Cardiac fibroblast (primary cell): ENCODE measurements at regions not wholly inside any gene's neighbourhood (a gene's known extent, or its start where the extent isn't known, plus 50 kb on each side); places are given as distances from the start of the nearest gene placed in this dataset.
A peak's percentile ranks its signal among the peaks of the same experiment; 100 is the strongest.
"Not testable (repeated sequence)": the region's sequence is repeated elsewhere in the genome, so short reads cannot be mapped to it uniquely, and the experiment has no call there.

ENCODE experiments used
- DNase-seq, 2 donors: peaks; one replicate each; pipeline versions ENCODE4 v3.0.0 to v3.0.0-alpha.2; 2010; ENCODE audit warnings: low read depth in 2 of 2
- H3K4me3 ChIP-seq, 2 donors: replicated peaks in 1 of 2; 1 replicate in 1 of 2; 2 replicates in 1 of 2; pipeline ENCODE4 v1.5.1; 2011; ENCODE audit warnings: low read depth in 2 of 2, low read length in 2 of 2, mild to moderate bottlenecking in 2 of 2, moderate library complexity in 1 of 2
- TF ChIP-seq, protein P1 (sequence below): IDR thresholded peaks from one replicate; pipeline ENCODE4 v1.5.1; 2011; ENCODE audit warnings: low read depth, mild to moderate bottlenecking, low read length, inconsistent platforms

- peak; percentile 79 to 96 for DNase-seq
- TF ChIP-seq, protein P1, sequence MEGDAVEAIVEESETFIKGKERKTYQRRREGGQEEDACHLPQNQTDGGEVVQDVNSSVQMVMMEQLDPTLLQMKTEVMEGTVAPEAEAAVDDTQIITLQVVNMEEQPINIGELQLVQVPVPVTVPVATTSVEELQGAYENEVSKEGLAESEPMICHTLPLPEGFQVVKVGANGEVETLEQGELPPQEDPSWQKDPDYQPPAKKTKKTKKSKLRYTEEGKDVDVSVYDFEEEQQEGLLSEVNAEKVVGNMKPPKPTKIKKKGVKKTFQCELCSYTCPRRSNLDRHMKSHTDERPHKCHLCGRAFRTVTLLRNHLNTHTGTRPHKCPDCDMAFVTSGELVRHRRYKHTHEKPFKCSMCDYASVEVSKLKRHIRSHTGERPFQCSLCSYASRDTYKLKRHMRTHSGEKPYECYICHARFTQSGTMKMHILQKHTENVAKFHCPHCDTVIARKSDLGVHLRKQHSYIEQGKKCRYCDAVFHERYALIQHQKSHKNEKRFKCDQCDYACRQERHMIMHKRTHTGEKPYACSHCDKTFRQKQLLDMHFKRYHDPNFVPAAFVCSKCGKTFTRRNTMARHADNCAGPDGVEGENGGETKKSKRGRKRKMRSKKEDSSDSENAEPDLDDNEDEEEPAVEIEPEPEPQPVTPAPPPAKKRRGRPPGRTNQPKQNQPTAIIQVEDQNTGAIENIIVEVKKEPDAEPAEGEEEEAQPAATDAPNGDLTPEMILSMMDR, result no peak
- no peak overlapping the region for H3K4me3 ChIP-seq
Measured at GRCh38 chr6:84897988-84898594, 133.7 kb upstream of the TBX18 start.

DNA sequence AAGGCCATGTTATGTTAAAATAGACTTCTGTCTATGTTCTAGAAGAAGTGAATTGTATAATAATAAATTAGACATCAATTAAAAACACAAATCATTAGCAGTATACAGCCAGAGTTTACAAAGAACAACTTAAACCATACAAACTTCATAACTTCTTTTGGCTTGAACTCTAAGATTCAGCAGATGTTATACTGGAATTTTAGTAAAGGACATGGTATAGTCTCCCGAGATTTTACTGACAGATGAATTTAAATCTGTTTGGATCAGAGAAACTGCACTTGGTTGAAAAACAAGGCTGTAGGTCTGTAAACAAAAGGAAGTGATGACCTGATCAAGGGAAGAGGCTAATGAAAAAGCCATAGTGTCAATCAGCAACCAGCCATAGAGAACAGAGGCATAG lies 132.6 kb upstream of the TBX18 start:
- TF ChIP-seq, protein P1, result no peak
- DNase-seq, result no peak
- H3K4me3 ChIP-seq, result no peak overlapping the region

GRCh38 chr6:84892671-84893070 lies 128.3 kb upstream of the TBX18 start:
- DNase-seq, result peak; percentile 21 to 88
- H3K4me3 ChIP-seq, result no peak overlapping the region
- TF ChIP-seq, protein P1, result no peak

DNA sequence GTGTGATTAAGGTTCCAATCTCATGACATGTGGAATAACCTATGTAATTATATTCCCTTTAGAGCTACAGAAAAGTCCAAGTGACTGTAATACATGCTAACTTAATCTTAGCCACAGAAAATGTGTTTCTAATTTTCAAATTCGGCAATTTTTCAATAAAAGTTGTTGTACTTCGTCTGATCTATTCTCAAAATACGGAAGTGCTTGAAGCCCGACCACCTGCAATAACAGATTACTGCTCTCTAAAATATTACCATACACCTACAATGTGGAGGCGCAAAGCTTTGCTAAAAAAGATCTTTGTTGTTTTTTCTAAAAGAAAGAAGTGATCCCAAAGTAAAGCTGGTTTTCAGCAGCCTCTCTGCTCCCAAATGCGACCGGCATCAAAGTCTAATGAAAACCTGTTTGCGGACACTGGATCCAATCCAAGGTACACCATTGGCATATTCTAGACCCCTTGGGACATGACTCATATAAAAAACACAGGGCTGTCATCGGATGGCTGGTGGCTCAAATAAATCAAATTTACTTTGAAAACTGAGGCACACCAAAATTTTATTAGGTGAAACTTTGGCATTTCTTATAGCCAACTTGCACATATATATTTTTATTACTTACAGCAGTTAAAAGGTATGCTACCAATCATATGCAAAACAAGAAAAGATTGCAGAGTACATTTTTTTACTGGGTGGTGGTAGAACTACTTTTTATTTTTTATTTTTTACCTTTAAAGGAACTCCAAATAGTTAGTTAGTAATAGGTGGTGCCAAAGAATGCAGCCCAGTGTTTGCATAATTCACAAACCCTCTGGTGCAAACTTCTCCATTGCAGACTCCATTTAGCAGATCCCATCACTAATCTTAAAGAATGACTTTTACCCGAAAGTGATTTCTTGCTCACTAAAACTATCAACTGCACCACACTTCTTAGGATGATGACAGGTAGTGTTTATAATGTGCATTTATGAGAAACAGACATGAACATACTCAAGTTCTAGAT lies 118.7 kb upstream of the TBX18 start:
- peak in 1 of 2 donors; percentile 72 for DNase-seq
- TF ChIP-seq, protein P1, result no peak
- H3K4me3 ChIP-seq, result no peak overlapping the region

- not testable (repeated sequence) for DNase-seq, H3K4me3 ChIP-seq
Measured at GRCh38 chr6:84879385-84879784, 115.0 kb upstream of the TBX18 start.

DNA sequence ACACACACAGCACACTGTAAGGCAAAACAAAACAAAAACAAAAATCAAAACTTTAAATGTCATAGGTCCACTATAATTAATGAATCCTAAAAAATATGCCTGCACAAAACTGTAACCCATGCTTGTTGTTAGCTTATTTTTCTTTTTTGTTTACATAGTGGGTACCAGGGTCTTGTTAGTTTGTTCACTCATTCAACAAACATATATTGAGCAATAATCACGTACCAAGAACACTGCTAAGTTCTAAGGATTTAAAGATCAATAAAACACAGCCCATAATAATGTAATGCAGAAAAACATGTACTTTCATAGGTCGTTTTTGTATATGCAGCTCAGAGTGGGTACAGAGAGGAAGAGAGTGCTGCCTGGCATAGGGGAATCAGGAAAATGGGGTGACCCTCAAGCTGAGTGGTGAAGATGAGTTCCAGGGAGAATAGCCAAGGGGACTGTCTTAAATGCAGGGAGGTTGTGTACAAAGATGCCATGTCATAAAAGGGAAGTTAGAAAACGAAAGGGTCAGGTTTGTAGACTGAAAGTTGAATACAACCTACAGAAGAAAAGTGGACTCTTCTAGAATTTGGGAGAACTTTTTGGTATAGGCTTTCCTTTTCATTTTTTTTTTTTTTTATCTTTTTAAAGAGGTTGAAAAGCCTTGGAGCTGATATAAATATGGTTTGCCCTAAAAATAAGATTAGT lies 113.3 kb upstream of the TBX18 start:
- TF ChIP-seq, protein P1, result no peak
- H3K4me3 ChIP-seq, result no peak overlapping the region
- no peak for DNase-seq
